Activated naive CD8-positive, alpha-beta T cell (primary cell): ENCODE measurements at regions not wholly inside any gene's neighbourhood (a gene's known extent, or its start where the extent isn't known, plus 50 kb on each side); places are given as distances from the start of the nearest gene placed in this dataset.

ENCODE experiments used
- H3K27ac Mint-ChIP-seq: one replicate; pipeline ENCODE4 v1.8.0; 2021; ENCODE audit warnings: mixed read lengths
- H3K27me3 Mint-ChIP-seq: one replicate; pipeline ENCODE4 v1.8.0; 2021; ENCODE audit warnings: mixed read lengths
- H3K36me3 Mint-ChIP-seq: one replicate; pipeline ENCODE4 v1.8.0; 2021; ENCODE audit warnings: mixed read lengths
- H3K4me1 Mint-ChIP-seq: one replicate; pipeline ENCODE4 v1.8.0; 2021; ENCODE audit warnings: low read depth, mixed read lengths
- H3K4me3 Mint-ChIP-seq: one replicate; pipeline ENCODE4 v1.8.0; 2021; ENCODE audit warnings: mild to moderate bottlenecking, mixed read lengths
- H3K9me3 Mint-ChIP-seq: one replicate; pipeline ENCODE4 v1.8.0; 2021; ENCODE audit warnings: low read depth, mixed read lengths

GRCh38 chr13:78256484-78256883, 337.9 kb upstream of the EDNRB start:
- no peaks in the 10 kb centered on the region for H3K36me3 Mint-ChIP-seq
- no peak overlapping the region for H3K27ac Mint-ChIP-seq
- H3K27me3 Mint-ChIP-seq: peaks cover 2% of the 10 kb centered on the region
- peaks cover 5% of the 10 kb centered on the region for H3K9me3 Mint-ChIP-seq
- H3K4me3 Mint-ChIP-seq: no peak overlapping the region
- H3K4me1 Mint-ChIP-seq: no peaks in the 10 kb centered on the region

GRCh38 chr13:78254113-78254512, 335.5 kb upstream of the EDNRB start:
- H3K36me3 Mint-ChIP-seq: no peaks in the 10 kb centered on the region

GRCh38 chr13:78247362-78247761, 328.7 kb upstream of the EDNRB start:
- Mint-ChIP-seq H3K27ac (no peak overlapping the region), H3K4me1 (no peaks in the 10 kb centered on the region), H3K4me3 (no peak overlapping the region), H3K9me3 (no peaks in the 10 kb centered on the region), H3K27me3 (peaks cover 4% of the 10 kb centered on the region), H3K36me3 (no peaks in the 10 kb centered on the region)

More at GRCh38 chr13:78254113-78254512, 335.5 kb upstream of the EDNRB start:
- H3K27me3 Mint-ChIP-seq: peaks cover 4% of the 10 kb centered on the region
- H3K27ac Mint-ChIP-seq: no peak overlapping the region
- H3K4me1 Mint-ChIP-seq: no peaks in the 10 kb centered on the region
- H3K9me3 Mint-ChIP-seq: no peaks in the 10 kb centered on the region
- H3K4me3 Mint-ChIP-seq: no peak overlapping the region

- no peaks in the 10 kb centered on the region for H3K36me3 Mint-ChIP-seq
- no peaks in the 10 kb centered on the region for H3K4me1 Mint-ChIP-seq
- no peak overlapping the region for H3K27ac Mint-ChIP-seq
- H3K9me3 Mint-ChIP-seq: no peaks in the 10 kb centered on the region
- peaks cover 6% of the 10 kb centered on the region for H3K27me3 Mint-ChIP-seq
- no peak overlapping the region for H3K4me3 Mint-ChIP-seq
Observed at GRCh38 chr13:78241278-78241919, 322.8 kb upstream of the EDNRB start.

GRCh38 chr13:78239714-78240113, 321.1 kb upstream of the EDNRB start:
- H3K9me3 Mint-ChIP-seq: no peaks in the 10 kb centered on the region
- H3K4me3 Mint-ChIP-seq: no peak overlapping the region
- H3K36me3 Mint-ChIP-seq: no peaks in the 10 kb centered on the region
- H3K4me1 Mint-ChIP-seq: no peaks in the 10 kb centered on the region
- H3K27me3 Mint-ChIP-seq: peaks cover 6% of the 10 kb centered on the region
- H3K27ac Mint-ChIP-seq: no peak overlapping the region

- no peaks in the 10 kb centered on the region for H3K4me1 Mint-ChIP-seq
- no peaks in the 10 kb centered on the region for H3K36me3 Mint-ChIP-seq
- H3K27ac Mint-ChIP-seq: no peak overlapping the region
- H3K27me3 Mint-ChIP-seq: peaks cover 9% of the 10 kb centered on the region
- no peak overlapping the region for H3K4me3 Mint-ChIP-seq
- H3K9me3 Mint-ChIP-seq: no peaks in the 10 kb centered on the region
Observed at GRCh38 chr13:78238911-78239310, 320.3 kb upstream of the EDNRB start.

- H3K4me3 Mint-ChIP-seq: no peak overlapping the region
- H3K36me3 Mint-ChIP-seq: no peaks in the 10 kb centered on the region
- no peaks in the 10 kb centered on the region for H3K4me1 Mint-ChIP-seq
- H3K9me3 Mint-ChIP-seq: no peaks in the 10 kb centered on the region
- H3K27ac Mint-ChIP-seq: no peak overlapping the region
- H3K27me3 Mint-ChIP-seq: peaks cover 2% of the 10 kb centered on the region
Observed at GRCh38 chr13:78228940-78229339, 310.3 kb upstream of the EDNRB start.

- no peaks in the 10 kb centered on the region for H3K36me3 Mint-ChIP-seq
- no peaks in the 10 kb centered on the region for H3K4me1 Mint-ChIP-seq
- no peaks in the 10 kb centered on the region for H3K9me3 Mint-ChIP-seq
- no peak overlapping the region for H3K27ac Mint-ChIP-seq
- no peaks in the 10 kb centered on the region for H3K27me3 Mint-ChIP-seq
- no peak overlapping the region for H3K4me3 Mint-ChIP-seq
Observed at GRCh38 chr13:78228211-78228610, 309.6 kb upstream of the EDNRB start.

- no peaks in the 10 kb centered on the region for H3K4me1 Mint-ChIP-seq
- no peak overlapping the region for H3K4me3 Mint-ChIP-seq
- no peaks in the 10 kb centered on the region for H3K36me3 Mint-ChIP-seq
- H3K27ac Mint-ChIP-seq: no peak overlapping the region
- H3K27me3 Mint-ChIP-seq: no peaks in the 10 kb centered on the region
- no peaks in the 10 kb centered on the region for H3K9me3 Mint-ChIP-seq
Observed at GRCh38 chr13:78227709-78228108, 309.1 kb upstream of the EDNRB start.

- Mint-ChIP-seq H3K9me3 (no peaks in the 10 kb centered on the region), H3K36me3 (no peaks in the 10 kb centered on the region), H3K4me1 (no peaks in the 10 kb centered on the region), H3K27me3 (peaks cover under 1% of the 10 kb centered on the region), H3K4me3 (no peak overlapping the region), H3K27ac (no peak overlapping the region)
Observed at GRCh38 chr13:78215458-78216108, 297.0 kb upstream of the EDNRB start.

GRCh38 chr13:78201411-78201810, 282.8 kb upstream of the EDNRB start:
- Mint-ChIP-seq H3K4me3 (no peak overlapping the region), H3K36me3 (no peaks in the 10 kb centered on the region), H3K27me3 (peaks cover 9% of the 10 kb centered on the region), H3K9me3 (no peaks in the 10 kb centered on the region), H3K27ac (no peak overlapping the region), H3K4me1 (no peaks in the 10 kb centered on the region)

- no peaks in the 10 kb centered on the region for H3K36me3 Mint-ChIP-seq
- H3K4me1 Mint-ChIP-seq: no peaks in the 10 kb centered on the region
- no peaks in the 10 kb centered on the region for H3K9me3 Mint-ChIP-seq
- no peak overlapping the region for H3K4me3 Mint-ChIP-seq
- peaks cover 8% of the 10 kb centered on the region for H3K27me3 Mint-ChIP-seq
- no peak overlapping the region for H3K27ac Mint-ChIP-seq
Observed at GRCh38 chr13:78198821-78199220, 280.2 kb upstream of the EDNRB start.

- no peak overlapping the region for H3K4me3 Mint-ChIP-seq
- no peaks in the 10 kb centered on the region for H3K36me3 Mint-ChIP-seq
- no peak overlapping the region for H3K27ac Mint-ChIP-seq
- H3K9me3 Mint-ChIP-seq: no peaks in the 10 kb centered on the region
- peaks cover 7% of the 10 kb centered on the region for H3K27me3 Mint-ChIP-seq
- H3K4me1 Mint-ChIP-seq: no peaks in the 10 kb centered on the region
Observed at GRCh38 chr13:78198419-78198818, 279.8 kb upstream of the EDNRB start.

GRCh38 chr13:78197231-78197630, 278.6 kb upstream of the EDNRB start:
- no peak overlapping the region for H3K27ac Mint-ChIP-seq
- H3K9me3 Mint-ChIP-seq: no peaks in the 10 kb centered on the region
- H3K36me3 Mint-ChIP-seq: no peaks in the 10 kb centered on the region
- H3K27me3 Mint-ChIP-seq: peaks cover 3% of the 10 kb centered on the region
- H3K4me1 Mint-ChIP-seq: no peaks in the 10 kb centered on the region
- no peak overlapping the region for H3K4me3 Mint-ChIP-seq

GRCh38 chr13:78194904-78195639, 276.4 kb upstream of the EDNRB start:
- no peak overlapping the region for H3K4me3 Mint-ChIP-seq
- H3K27me3 Mint-ChIP-seq: peaks cover 5% of the 10 kb centered on the region
- no peaks in the 10 kb centered on the region for H3K9me3 Mint-ChIP-seq
- no peaks in the 10 kb centered on the region for H3K36me3 Mint-ChIP-seq
- no peak overlapping the region for H3K27ac Mint-ChIP-seq
- H3K4me1 Mint-ChIP-seq: no peaks in the 10 kb centered on the region
